Thyroid gland (tissue), 4 donors: ENCODE measurements at regions not wholly inside any gene's neighbourhood (a gene's known extent, or its start where the extent isn't known, plus 50 kb on each side); places are given as distances from the start of the nearest gene placed in this dataset.

Experiments
- CTCF ChIP-seq, 6 experiments: fragments of 200-600 bp in 3 of 6; fragments of 450-650 bp in 3 of 6; sonication (generic) in 3 of 6; IDR thresholded peaks; one replicate each; pipeline ENCODE4 v1.5.1; 2016 to 2019; ENCODE audit warnings: antibody characterized with exemption in 6 of 6, mild to moderate bottlenecking in 2 of 6, inconsistent platforms in 1 of 6, moderate library complexity in 1 of 6
- POLR2A ChIP-seq, 2 donors: fragments of 450-650 bp; IDR thresholded peaks; one replicate each; pipeline ENCODE4 v1.6.1; 2017; ENCODE audit warnings: antibody characterized with exemption in 2 of 2, mild to moderate bottlenecking in 2 of 2, moderate library complexity in 1 of 2

DNA sequence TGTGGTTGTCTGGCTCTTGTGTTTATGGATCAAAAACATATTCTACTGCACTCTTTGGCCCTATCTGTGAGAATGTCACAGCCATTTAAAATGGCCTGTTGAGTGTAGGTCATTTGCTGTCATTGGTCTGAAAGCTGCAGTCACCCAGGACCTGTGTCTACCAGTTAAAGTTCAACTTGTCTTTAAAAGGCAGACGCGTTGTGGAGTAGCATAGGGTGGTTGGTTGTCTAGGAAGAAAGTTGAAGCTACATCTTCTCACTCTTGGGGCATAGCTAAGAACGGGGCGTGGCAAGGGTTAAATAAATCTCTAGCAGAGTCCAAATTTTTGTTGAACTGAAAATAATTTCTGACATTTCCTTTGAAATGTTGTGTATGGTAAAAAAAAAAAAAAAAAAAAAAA, 110.7 kb upstream of the E2F8 start:
- TF ChIP-seq CTCF (IDR thresholded peaks at IDR 0.05), result no peak
- TF ChIP-seq POLR2A (IDR thresholded peaks at IDR 0.05), result no peak
